C4-2B (cell line): ENCODE measurements at regions not wholly inside any gene's neighbourhood (a gene's known extent, or its start where the extent isn't known, plus 50 kb on each side); places are given as distances from the start of the nearest gene placed in this dataset.

ENCODE experiments used
- ZFX ChIP-seq: fragments of 450-650 bp; IDR thresholded peaks from 2 replicates; pipeline ENCODE4 v1.6.1; 2017
- TF ChIP-seq, protein P1 (sequence below): fragments of 450-650 bp; conservative IDR thresholded peaks from 2 replicates; pipeline ENCODE4 v1.5.1; 2017; ENCODE audit warnings: mild to moderate bottlenecking

DNA sequence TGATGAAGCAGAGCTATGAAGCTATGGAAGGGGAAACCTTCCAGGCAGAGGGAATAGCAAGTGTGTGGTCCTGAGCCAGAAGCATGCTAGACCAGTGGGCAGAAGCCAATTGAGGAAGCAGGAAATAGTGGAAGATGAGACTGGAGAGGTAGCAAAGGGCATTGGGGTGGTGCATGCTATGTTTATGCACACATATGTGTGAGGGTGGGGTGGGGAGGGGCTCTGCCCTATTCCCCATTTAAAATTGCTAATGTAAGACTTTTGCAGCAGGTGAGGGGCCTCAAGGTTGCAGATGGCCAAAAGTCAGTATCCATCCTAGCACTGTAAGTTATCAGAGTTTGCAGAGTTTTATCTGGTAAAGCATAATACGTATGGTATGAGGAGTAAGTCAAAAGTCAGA, 626.6 kb upstream of the KIRREL3 start:
- TF ChIP-seq, protein P1, sequence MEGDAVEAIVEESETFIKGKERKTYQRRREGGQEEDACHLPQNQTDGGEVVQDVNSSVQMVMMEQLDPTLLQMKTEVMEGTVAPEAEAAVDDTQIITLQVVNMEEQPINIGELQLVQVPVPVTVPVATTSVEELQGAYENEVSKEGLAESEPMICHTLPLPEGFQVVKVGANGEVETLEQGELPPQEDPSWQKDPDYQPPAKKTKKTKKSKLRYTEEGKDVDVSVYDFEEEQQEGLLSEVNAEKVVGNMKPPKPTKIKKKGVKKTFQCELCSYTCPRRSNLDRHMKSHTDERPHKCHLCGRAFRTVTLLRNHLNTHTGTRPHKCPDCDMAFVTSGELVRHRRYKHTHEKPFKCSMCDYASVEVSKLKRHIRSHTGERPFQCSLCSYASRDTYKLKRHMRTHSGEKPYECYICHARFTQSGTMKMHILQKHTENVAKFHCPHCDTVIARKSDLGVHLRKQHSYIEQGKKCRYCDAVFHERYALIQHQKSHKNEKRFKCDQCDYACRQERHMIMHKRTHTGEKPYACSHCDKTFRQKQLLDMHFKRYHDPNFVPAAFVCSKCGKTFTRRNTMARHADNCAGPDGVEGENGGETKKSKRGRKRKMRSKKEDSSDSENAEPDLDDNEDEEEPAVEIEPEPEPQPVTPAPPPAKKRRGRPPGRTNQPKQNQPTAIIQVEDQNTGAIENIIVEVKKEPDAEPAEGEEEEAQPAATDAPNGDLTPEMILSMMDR, result no peak
- TF ChIP-seq ZFX, result no peak
